ENCODE measurements at regions not wholly inside any gene's neighbourhood (a gene's known extent, or its start where the extent isn't known, plus 50 kb on each side); places are given as distances from the start of the nearest gene placed in this dataset.
"Not testable (repeated sequence)": the region's sequence is repeated elsewhere in the genome, so short reads cannot be mapped to it uniquely, and the experiment has no call there.

- H3K79me2 ChIP-seq (ENCODE audit: insufficient read depth, low read length): no peaks in the 10 kb centered on the region
- no peaks in the 10 kb centered on the region; the same call in 1 of the 2 replicates for H3K9me2 ChIP-seq (ENCODE audit: low read depth, low read length)
- H3K4me1 ChIP-seq (ENCODE audit: insufficient read depth, low read length, severe bottlenecking): no peaks in the 10 kb centered on the region
- H3K9me3 ChIP-seq (ENCODE audit: low read length): no peaks in the 10 kb centered on the region
- H3K36me3 ChIP-seq (ENCODE audit: insufficient read depth, low read length): no peaks in the 10 kb centered on the region
- H3K4me3 ChIP-seq (ENCODE audit: low read depth, low read length, poor library complexity, severe bottlenecking): no peak overlapping the region
- no peak overlapping the region for H3K9ac ChIP-seq (ENCODE audit: low read length)
- H3K27ac ChIP-seq (ENCODE audit: low read depth, low read length, poor library complexity, severe bottlenecking): no peak overlapping the region
- no peaks in the 10 kb centered on the region for H3F3A ChIP-seq (ENCODE audit: insufficient read depth, low read length)
- H3K4me2 ChIP-seq (ENCODE audit: low read length): no peak overlapping the region
- H2AFZ ChIP-seq (ENCODE audit: low read length): no peak overlapping the region
- no peaks in the 10 kb centered on the region for H4K20me1 ChIP-seq (ENCODE audit: insufficient read depth, low read length)
- no peaks in the 10 kb centered on the region for H3K27me3 ChIP-seq (ENCODE audit: insufficient read depth, low read length)
- TF ChIP-seq EZH2 (IDR thresholded peaks at IDR 0.05; ENCODE audit: borderline replicate concordance, low read length): no peak
- TF ChIP-seq, protein P1, sequence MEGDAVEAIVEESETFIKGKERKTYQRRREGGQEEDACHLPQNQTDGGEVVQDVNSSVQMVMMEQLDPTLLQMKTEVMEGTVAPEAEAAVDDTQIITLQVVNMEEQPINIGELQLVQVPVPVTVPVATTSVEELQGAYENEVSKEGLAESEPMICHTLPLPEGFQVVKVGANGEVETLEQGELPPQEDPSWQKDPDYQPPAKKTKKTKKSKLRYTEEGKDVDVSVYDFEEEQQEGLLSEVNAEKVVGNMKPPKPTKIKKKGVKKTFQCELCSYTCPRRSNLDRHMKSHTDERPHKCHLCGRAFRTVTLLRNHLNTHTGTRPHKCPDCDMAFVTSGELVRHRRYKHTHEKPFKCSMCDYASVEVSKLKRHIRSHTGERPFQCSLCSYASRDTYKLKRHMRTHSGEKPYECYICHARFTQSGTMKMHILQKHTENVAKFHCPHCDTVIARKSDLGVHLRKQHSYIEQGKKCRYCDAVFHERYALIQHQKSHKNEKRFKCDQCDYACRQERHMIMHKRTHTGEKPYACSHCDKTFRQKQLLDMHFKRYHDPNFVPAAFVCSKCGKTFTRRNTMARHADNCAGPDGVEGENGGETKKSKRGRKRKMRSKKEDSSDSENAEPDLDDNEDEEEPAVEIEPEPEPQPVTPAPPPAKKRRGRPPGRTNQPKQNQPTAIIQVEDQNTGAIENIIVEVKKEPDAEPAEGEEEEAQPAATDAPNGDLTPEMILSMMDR (IDR thresholded peaks at IDR 0.05; ENCODE audit: low read length): no peak
These were observed 228.9 kb upstream of the SPOPL start for GRCh38 chr2:138272524-138273195.

DNA sequence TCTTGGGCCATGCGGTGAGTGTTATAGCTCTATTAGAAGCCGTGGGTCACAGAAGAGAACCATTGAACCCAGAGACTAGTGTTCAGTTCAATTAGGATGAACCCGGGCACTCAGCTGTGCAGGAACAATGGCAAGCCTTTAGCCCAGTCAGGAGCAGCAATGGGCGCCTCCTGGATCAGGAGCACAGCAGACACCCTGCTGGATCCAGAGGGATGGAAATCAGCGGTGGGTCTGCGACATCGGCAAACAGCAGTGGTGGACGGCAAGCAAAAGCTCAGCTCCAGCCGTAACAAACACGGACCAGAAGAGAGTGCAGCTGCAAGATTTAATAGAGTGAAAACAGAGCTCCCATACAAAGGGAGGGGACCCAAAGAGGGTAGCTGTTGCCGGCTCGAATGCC is 228.3 kb upstream of the SPOPL start:
- H3K4me1 ChIP-seq (ENCODE audit: insufficient read depth, low read length, severe bottlenecking); H2AFZ ChIP-seq (ENCODE audit: low read length); H3K9ac ChIP-seq (ENCODE audit: low read length); H3K27ac ChIP-seq (ENCODE audit: low read depth, low read length, poor library complexity, severe bottlenecking); H3K79me2 ChIP-seq (ENCODE audit: insufficient read depth, low read length); H3K9me2 ChIP-seq (ENCODE audit: low read depth, low read length); H3K27me3 ChIP-seq (ENCODE audit: insufficient read depth, low read length); H3F3A ChIP-seq (ENCODE audit: insufficient read depth, low read length); H3K36me3 ChIP-seq (ENCODE audit: insufficient read depth, low read length); H3K4me3 ChIP-seq (ENCODE audit: low read depth, low read length, poor library complexity, severe bottlenecking); H3K9me3 ChIP-seq (ENCODE audit: low read length); H3K4me2 ChIP-seq (ENCODE audit: low read length); H4K20me1 ChIP-seq (ENCODE audit: insufficient read depth, low read length): not testable (repeated sequence)

DNA sequence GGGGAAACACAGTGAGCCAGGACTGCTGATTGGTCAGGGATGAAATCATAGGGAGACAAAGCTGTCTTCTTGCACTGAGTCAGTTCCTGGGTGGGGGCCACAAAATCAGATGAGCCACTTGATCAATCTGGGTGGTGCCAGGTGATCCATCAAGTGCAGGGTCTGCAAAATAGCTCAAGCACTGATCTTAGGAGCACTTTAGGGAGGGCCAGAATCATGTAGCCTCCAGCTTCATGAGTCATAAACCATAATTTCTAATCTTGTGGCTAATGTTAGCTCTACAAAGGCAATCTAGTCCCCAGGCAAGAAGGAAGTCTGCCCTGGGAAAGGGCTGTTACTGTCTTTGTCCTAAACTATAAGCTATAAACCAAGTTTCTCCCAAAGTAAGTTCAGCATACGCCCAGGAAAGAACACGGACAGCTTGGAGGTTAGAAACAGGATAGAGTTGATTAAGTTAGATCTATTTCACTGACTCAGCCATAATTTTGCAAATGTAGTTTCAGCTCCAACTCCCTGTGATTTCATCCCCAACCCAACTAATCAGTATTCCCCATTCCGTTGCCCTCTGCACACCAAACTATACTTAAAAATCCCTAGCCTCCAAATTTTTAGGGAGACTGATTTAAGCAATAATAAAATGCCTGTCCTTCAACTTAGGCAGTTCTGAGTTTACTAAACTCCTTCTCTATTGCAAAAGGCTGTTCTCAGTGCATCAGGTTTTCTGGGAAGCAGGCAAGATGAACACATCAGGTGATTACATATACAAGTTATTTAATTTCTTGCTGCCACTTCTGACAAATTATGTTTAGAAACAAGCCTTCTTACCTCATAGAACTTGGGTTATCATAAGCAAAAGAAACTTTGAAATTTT is 226.9 kb upstream of the SPOPL start:
- H3K9me2 ChIP-seq (ENCODE audit: low read depth, low read length): no peaks in the 10 kb centered on the region; the same call in 1 of the 2 replicates
- no peak overlapping the region for H2AFZ ChIP-seq (ENCODE audit: low read length)
- H3K36me3 ChIP-seq (ENCODE audit: insufficient read depth, low read length): no peaks in the 10 kb centered on the region
- TF ChIP-seq EZH2 (IDR thresholded peaks at IDR 0.05; ENCODE audit: borderline replicate concordance, low read length): no peak
- TF ChIP-seq, protein P1 (IDR thresholded peaks at IDR 0.05; ENCODE audit: low read length): no peak
- no peaks in the 10 kb centered on the region for H3K9me3 ChIP-seq (ENCODE audit: low read length)
- no peaks in the 10 kb centered on the region for H3F3A ChIP-seq (ENCODE audit: insufficient read depth, low read length)
- H3K4me3 ChIP-seq (ENCODE audit: low read depth, low read length, poor library complexity, severe bottlenecking): no peak overlapping the region
- H4K20me1 ChIP-seq (ENCODE audit: insufficient read depth, low read length): no peaks in the 10 kb centered on the region
- H3K9ac ChIP-seq (ENCODE audit: low read length): no peak overlapping the region
- no peaks in the 10 kb centered on the region for H3K79me2 ChIP-seq (ENCODE audit: insufficient read depth, low read length)
- H3K27me3 ChIP-seq (ENCODE audit: insufficient read depth, low read length): no peaks in the 10 kb centered on the region
- H3K27ac ChIP-seq (ENCODE audit: low read depth, low read length, poor library complexity, severe bottlenecking): no peak overlapping the region
- H3K4me2 ChIP-seq (ENCODE audit: low read length): no peak overlapping the region
- no peaks in the 10 kb centered on the region for H3K4me1 ChIP-seq (ENCODE audit: insufficient read depth, low read length, severe bottlenecking)
